ENCODE measurements at regions not wholly inside any gene's neighbourhood (a gene's known extent, or its start where the extent isn't known, plus 50 kb on each side); places are given as distances from the start of the nearest gene placed in this dataset.

DNA sequence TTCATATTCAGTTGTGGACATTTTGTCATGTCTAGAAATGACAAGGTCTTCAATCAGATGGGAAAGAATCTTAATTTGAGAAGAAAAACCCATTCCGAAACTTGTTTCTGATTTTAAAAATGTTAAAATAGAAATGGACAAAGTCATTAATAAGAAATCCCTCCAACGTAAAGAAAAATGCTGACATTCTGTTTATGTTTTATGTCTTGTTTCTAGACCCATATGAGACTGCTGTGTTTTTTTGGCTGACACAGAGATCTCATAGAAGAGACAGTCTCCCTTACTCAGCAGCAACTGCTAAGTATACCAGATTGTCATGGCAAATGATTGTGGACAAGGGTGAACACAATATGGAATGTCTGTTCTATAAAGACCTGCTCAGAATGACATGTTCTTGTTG is 538.5 kb downstream of the ZEB2 start:
- no peak for ATAC-seq

DNA sequence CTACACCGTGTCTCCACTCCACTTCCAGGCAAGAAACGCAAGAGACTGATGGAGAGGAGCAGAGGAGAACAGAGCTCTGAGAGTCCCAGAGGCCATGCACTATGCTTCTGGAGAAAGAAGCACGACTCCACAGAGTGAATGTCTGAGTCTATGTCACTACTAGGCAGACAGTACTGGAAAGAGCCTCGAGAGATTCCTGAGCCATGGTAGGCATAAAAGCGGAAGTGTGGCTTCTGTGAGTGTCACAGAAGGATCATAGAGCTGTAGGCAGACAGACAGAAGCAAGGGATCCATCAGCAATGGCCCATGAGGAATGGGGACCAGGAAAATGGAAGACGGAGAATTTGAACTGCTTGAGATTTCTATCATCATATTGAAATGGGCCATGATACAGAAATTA is 542.6 kb downstream of the ZEB2 start:
- Histone ChIP-seq H3K27me3 (no peaks in the 10 kb centered on the region), H3K36me3 (replicated peaks in 1 of 2; ENCODE audit: insufficient read depth in 1 of 2, low read depth in 2 of 2) (no peaks in the 10 kb centered on the region), H3K4me1 (no peaks in the 10 kb centered on the region), H3K27ac (no peak overlapping the region), H3K4me3 (no peak overlapping the region), H3K9me3 (no peaks in the 10 kb centered on the region)
- 89 to 93% methylated on average over 6 of the region's 6 CpGs for WGBS, 2 donors
- intact Hi-C loops (cut with DNase I) = no loop called here
- DNase-seq (no peak), ATAC-seq (no peak)
- TF ChIP-seq, protein P1, sequence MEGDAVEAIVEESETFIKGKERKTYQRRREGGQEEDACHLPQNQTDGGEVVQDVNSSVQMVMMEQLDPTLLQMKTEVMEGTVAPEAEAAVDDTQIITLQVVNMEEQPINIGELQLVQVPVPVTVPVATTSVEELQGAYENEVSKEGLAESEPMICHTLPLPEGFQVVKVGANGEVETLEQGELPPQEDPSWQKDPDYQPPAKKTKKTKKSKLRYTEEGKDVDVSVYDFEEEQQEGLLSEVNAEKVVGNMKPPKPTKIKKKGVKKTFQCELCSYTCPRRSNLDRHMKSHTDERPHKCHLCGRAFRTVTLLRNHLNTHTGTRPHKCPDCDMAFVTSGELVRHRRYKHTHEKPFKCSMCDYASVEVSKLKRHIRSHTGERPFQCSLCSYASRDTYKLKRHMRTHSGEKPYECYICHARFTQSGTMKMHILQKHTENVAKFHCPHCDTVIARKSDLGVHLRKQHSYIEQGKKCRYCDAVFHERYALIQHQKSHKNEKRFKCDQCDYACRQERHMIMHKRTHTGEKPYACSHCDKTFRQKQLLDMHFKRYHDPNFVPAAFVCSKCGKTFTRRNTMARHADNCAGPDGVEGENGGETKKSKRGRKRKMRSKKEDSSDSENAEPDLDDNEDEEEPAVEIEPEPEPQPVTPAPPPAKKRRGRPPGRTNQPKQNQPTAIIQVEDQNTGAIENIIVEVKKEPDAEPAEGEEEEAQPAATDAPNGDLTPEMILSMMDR (IDR thresholded peaks at IDR 0.05) = no peak
- no peak for TF ChIP-seq POLR2A (IDR thresholded peaks at IDR 0.05)

More for the DNA sequence above, 538.5 kb downstream of the ZEB2 start:
- no peaks in the 10 kb centered on the region for H3K27me3 ChIP-seq
- DNase-seq = no peak
- no peaks in the 10 kb centered on the region for H3K36me3 ChIP-seq (replicated peaks in 1 of 2; ENCODE audit: insufficient read depth in 1 of 2, low read depth in 2 of 2)
- TF ChIP-seq POLR2A (IDR thresholded peaks at IDR 0.05) = no peak
- TF ChIP-seq, protein P1 (IDR thresholded peaks at IDR 0.05) = no peak
- WGBS, 2 donors = 90 to 94% methylated on average over 2 of the region's 2 CpGs
- no peaks in the 10 kb centered on the region for H3K9me3 ChIP-seq
- no peak overlapping the region for H3K4me3 ChIP-seq
- H3K4me1 ChIP-seq = no peaks in the 10 kb centered on the region
- intact Hi-C loops (cut with DNase I) = no loop called here
- no peak overlapping the region for H3K27ac ChIP-seq

DNA sequence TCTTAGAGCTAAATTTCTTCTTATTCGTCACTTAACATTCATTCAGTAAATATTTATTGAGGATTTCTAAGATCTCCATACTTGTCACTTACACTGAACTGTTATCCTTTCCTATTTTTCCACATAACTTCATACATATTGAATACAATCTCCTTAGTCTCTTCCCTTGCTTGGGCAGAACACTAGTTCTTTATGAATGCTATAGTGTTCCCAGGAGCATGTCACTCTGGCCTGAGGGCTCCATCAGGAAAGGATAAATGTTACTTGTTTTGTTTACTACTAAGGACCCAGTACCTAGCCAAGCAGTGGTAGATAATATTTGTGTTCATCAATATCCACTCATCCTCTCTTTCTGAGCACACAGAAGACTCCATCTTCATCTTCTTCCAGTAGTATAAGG is 544.7 kb downstream of the ZEB2 start:
- intact Hi-C loops (cut with DNase I) = no loop called here
- Histone ChIP-seq H3K4me3 (no peak overlapping the region), H3K9me3 (no peaks in the 10 kb centered on the region), H3K4me1 (no peaks in the 10 kb centered on the region), H3K27me3 (no peaks in the 10 kb centered on the region), H3K27ac (no peak overlapping the region), H3K36me3 (replicated peaks in 1 of 2; ENCODE audit: insufficient read depth in 1 of 2, low read depth in 2 of 2) (no peaks in the 10 kb centered on the region)
- TF ChIP-seq POLR2A (IDR thresholded peaks at IDR 0.05) = no peak
- TF ChIP-seq, protein P1 (IDR thresholded peaks at IDR 0.05) = no peak
- DNase-seq = no peak
- ATAC-seq = no peak
- 75 to 91% methylated on average over 1 of the region's 1 CpG for WGBS, 2 donors

DNA sequence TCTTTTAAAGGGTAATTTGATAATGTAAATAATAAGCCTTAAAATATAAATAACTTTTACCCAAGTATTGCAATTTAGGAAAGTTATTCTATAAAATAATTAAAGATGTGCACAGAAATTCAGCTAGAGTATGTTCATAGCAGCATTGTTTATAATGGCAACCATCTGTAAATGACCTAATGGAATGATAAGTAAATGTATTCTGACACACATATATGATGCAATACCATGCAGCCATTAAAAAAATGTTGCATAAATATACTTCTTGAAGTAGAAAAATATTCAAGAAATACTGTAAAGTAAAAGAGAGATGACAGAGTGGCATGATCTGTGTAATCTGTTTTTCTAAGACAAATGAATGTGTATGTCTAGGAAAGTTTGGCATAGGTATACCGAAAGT is 545.7 kb downstream of the ZEB2 start:
- intact Hi-C loops (cut with DNase I) = no loop called here
- 87 to 92% methylated on average over 1 of the region's 1 CpG for WGBS, 2 donors
- no peak for TF ChIP-seq POLR2A (IDR thresholded peaks at IDR 0.05)
- TF ChIP-seq, protein P1 (IDR thresholded peaks at IDR 0.05) = no peak

DNA sequence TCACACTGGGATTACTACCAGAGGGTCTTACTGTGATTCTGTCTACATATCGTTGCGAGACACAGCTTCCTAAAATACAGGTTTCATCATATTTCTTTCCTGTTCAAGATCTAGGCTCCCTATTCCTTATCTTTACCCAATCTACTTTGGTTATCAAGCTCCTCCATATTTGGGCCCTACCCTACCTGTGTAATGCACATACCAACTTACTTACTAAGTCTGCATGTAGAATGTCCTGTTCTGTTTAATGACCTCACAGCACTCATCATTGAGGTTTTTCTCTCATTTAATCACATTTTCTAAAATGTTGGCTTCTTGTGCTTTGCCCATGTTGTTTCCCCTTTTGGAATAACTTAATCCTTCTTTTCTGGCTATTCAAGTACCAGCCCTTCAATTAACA is 551.1 kb downstream of the ZEB2 start:
- Histone ChIP-seq H3K27ac (no peak overlapping the region), H3K9me3 (no peaks in the 10 kb centered on the region), H3K4me3 (no peak overlapping the region), H3K4me1 (no peaks in the 10 kb centered on the region), H3K36me3 (replicated peaks in 1 of 2; ENCODE audit: insufficient read depth in 1 of 2, low read depth in 2 of 2) (no peaks in the 10 kb centered on the region), H3K27me3 (no peaks in the 10 kb centered on the region)
- intact Hi-C loops (cut with DNase I) = no loop called here
- TF ChIP-seq POLR2A (IDR thresholded peaks at IDR 0.05) = no peak
- TF ChIP-seq, protein P1 (IDR thresholded peaks at IDR 0.05) = no peak
- no peak for DNase-seq
- no peak for ATAC-seq
- 93 to 95% methylated on average over 2 of the region's 2 CpGs for WGBS, 2 donors

More for the DNA sequence above, 545.7 kb downstream of the ZEB2 start:
- Histone ChIP-seq H3K36me3 (replicated peaks in 1 of 2; ENCODE audit: insufficient read depth in 1 of 2, low read depth in 2 of 2) (no peaks in the 10 kb centered on the region), H3K4me3 (no peak overlapping the region), H3K27ac (no peak overlapping the region), H3K4me1 (no peaks in the 10 kb centered on the region), H3K27me3 (no peaks in the 10 kb centered on the region), H3K9me3 (no peaks in the 10 kb centered on the region)
- DNase-seq (no peak), ATAC-seq (no peak)
